RWPE1 (cell line): ENCODE measurements at regions not wholly inside any gene's neighbourhood (a gene's known extent, or its start where the extent isn't known, plus 50 kb on each side); places are given as distances from the start of the nearest gene placed in this dataset.

ENCODE experiments used
- CTCF ChIA-PET: fragments of 350-600 bp; sonication (Branson Sonifier 250); formaldehyde crosslinking; extraction: SDS; loops from one replicate; lab custom pipeline; 2021; lab: Yijun Ruan, JAX
- POLR2A ChIA-PET: fragments of 400-600 bp; formaldehyde crosslinking; extraction: SDS; loops from one replicate; lab custom pipeline; 2020; ENCODE audit warnings: antibody characterized with exemption; ENCODE audit not compliant: low non-redundant PET; lab: Yijun Ruan, JAX
- DNase-seq: peaks from one replicate; pipeline ENCODE4 v3.0.0; 2012; ENCODE audit warnings: low spot score
- H3K27ac ChIP-seq: fragments of 450-650 bp; 2 replicates; pipeline ENCODE4 v1.5.1; 2017
- CTCF ChIP-seq: fragments of 450-650 bp; conservative IDR thresholded peaks from 2 replicates; pipeline ENCODE4 v1.5.1; 2017; ENCODE audit warnings: low read depth, mild to moderate bottlenecking

GRCh38 chr15:31476866-31477265 lies 150.2 kb downstream of the KLF13 start:
- TF ChIP-seq CTCF: no peak
- POLR2A ChIA-PET: no interaction called here
- CTCF ChIA-PET: interaction anchor here (0.7 to 2.1 kb wide), 2 partner anchors 12 to 423 kb away, joined by 3 to 8 read pairs; no protein-coding TSS in a partner anchor
- no peak overlapping the region for H3K27ac ChIP-seq
- DNase-seq: no peak

- ChIA-PET CTCF (interaction anchor here (2.1 kb wide), 1 partner anchor 11 kb away, joined by 8 read pairs; no protein-coding TSS in a partner anchor), POLR2A (no interaction called here)
- no peak for TF ChIP-seq CTCF
- no peak overlapping the region for H3K27ac ChIP-seq
- DNase-seq: no peak
Measured at GRCh38 chr15:31477301-31477700, 150.7 kb downstream of the KLF13 start.

DNA sequence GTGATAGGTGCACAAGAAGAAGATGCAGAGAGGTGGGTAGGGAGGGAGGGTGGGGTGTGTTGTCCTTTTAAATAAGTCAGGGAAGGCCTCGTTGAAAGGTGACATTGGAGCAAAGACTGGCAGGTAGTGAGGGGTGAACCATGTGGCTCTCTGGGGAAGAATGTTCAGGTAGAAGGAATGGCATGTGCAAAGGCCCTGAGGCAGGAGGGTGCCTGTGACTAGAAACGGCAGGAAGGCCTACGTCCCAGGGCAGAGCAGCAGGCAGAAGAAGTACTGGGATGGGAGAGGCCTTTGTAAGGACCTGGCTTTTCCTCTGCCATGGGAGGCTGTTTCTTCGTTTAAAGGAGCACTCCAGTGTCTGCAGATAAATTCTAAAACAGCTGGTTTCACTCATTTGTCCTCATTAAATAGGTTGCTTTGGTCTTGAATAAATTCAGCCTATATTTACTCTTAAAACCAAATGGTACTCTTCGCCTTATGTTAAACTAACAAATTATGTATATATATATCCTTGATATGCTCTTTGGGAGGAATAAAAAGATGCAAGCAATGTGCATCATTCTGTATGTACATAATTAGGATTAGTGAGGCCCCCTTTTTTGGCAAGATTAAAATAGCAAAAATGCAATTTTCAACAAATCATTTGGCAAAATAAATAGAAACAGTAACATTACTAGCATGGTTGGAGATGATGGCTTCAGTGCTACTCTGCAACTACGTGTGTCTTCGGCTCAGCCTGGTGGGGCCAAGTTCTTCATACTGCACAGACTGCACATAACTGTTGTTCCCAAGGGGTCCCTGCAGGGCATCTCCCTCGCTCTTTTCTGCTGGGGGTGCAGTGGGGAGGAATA lies 151.4 kb downstream of the KLF13 start:
- no peak overlapping the region for H3K27ac ChIP-seq
- DNase-seq: no peak
- no peak for TF ChIP-seq CTCF
- ChIA-PET CTCF (interaction anchor here (1.1 kb wide), 1 partner anchor 10 kb away, joined by 3 read pairs; no protein-coding TSS in a partner anchor), POLR2A (no interaction called here)

GRCh38 chr15:31478702-31479221 lies 152.1 kb downstream of the KLF13 start:
- POLR2A ChIA-PET: no interaction called here

DNA sequence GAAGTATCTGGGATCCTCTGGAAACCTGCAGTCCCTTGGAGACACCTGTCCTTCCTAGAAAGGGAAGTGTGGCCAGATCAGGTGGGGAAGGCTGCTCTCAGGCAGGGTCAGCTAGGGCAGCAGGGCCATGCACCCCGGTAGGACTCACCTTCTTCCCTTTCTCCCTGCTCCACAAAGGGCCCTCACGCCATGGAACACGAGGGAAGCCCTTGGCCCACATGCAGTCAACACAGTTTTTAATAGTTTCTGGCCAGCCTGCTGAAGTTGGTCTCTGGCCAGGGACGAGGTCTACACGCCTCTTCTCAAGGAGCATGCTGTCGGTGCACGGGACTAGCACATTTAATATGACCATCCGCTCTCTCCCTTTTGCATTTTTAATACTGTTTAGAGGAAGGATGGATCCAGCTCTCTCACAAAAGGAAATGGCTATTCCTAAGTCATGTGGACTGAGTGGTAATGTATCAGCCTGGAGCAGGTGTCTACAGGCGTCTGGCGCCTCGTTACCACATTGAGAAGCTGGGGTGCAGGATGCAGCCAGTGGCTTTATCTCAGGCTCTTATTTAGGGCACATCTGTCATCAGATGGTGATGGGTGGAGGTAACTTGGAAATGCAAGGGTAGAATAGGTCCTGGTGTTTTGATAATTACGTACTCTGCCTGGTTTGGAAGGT lies 153.9 kb downstream of the KLF13 start:
- no peak overlapping the region for H3K27ac ChIP-seq
- no peak for TF ChIP-seq CTCF
- CTCF ChIA-PET: no interaction called here
- DNase-seq: no peak
- POLR2A ChIA-PET: no interaction called here

More at GRCh38 chr15:31478702-31479221, 152.1 kb downstream of the KLF13 start:
- DNase-seq: no peak
- CTCF ChIA-PET: interaction anchor here (1.1 kb wide), 1 partner anchor 10 kb away, joined by 3 read pairs; no protein-coding TSS in a partner anchor
- TF ChIP-seq CTCF: no peak
- H3K27ac ChIP-seq: no peak overlapping the region

- TF ChIP-seq CTCF: no peak
- H3K27ac ChIP-seq: no peak overlapping the region
- no peak for DNase-seq
- ChIA-PET CTCF (no interaction called here), POLR2A (no interaction called here)
Measured at GRCh38 chr15:31481142-31481541, 154.5 kb downstream of the KLF13 start.
